Lung (tissue), 11 donors: ENCODE measurements at regions not wholly inside any gene's neighbourhood (a gene's known extent, or its start where the extent isn't known, plus 50 kb on each side); places are given as distances from the start of the nearest gene placed in this dataset.

Source experiments
- ATAC-seq: fragments of 200-7000 bp; cut with Tn5 transposase; one replicate; pipeline ENCODE4 v1.9.1; 2020; ENCODE audit warnings: moderate number of reproducible peaks; ENCODE audit not compliant: insufficient read depth, low FRiP score
- DNase-seq, 3 donors: peaks; one replicate each; pipeline ENCODE4 v3.0.0-alpha.2; 2013 to 2017
- H3K27ac ChIP-seq, 2 donors: one replicate each; pipeline ENCODE4 v1.5.1; 2013; ENCODE audit warnings: mild to moderate bottlenecking in 2 of 2, moderate library complexity in 2 of 2, control low read depth in 1 of 2, inconsistent platforms in 1 of 2, low read depth in 1 of 2, low read length in 1 of 2
- H3K27me3 ChIP-seq, 3 donors: one replicate each; pipeline ENCODE4 v1.5.1; 2013; ENCODE audit warnings: low read length in 2 of 3; ENCODE audit not compliant: control insufficient read depth in 3 of 3, insufficient read depth in 3 of 3
- H3K36me3 ChIP-seq, 4 donors: one replicate each; pipeline ENCODE4 v1.5.1; 2013; ENCODE audit warnings: low read length in 4 of 4, mild to moderate bottlenecking in 1 of 4, moderate library complexity in 1 of 4; ENCODE audit not compliant: control insufficient read depth in 4 of 4, insufficient read depth in 4 of 4
- H3K4me1 ChIP-seq, 5 donors: one replicate each; pipeline ENCODE4 v1.5.1; 2013; ENCODE audit warnings: low read length in 5 of 5, mild to moderate bottlenecking in 2 of 5, moderate library complexity in 1 of 5; ENCODE audit not compliant: control insufficient read depth in 5 of 5, insufficient read depth in 5 of 5
- H3K4me3 ChIP-seq: one replicate; pipeline ENCODE4 v1.5.1; 2013; ENCODE audit warnings: mild to moderate bottlenecking, control low read depth, moderate library complexity
- H3K9ac ChIP-seq, 2 donors: one replicate each; pipeline ENCODE4 v1.5.1; 2013; ENCODE audit warnings: low read length in 2 of 2, control low read depth in 1 of 2; ENCODE audit not compliant: insufficient read depth in 1 of 2
- H3K9me3 ChIP-seq, 4 donors: one replicate each; pipeline ENCODE4 v1.5.1; 2013; ENCODE audit warnings: low read length in 3 of 4, mild to moderate bottlenecking in 1 of 4, moderate library complexity in 1 of 4; ENCODE audit not compliant: control insufficient read depth in 4 of 4, insufficient read depth in 3 of 4
- WGBS, 2 donors: extraction: QIAGEN DNeasy Blood & Tissue Kit; methylation state at CpG; one replicate each; pipeline ENCODE4 v1.1.7; 2013; 5-methylcytosine and 5-hydroxymethylcytosine counted together
- TF ChIP-seq, protein P1 (sequence below): IDR thresholded peaks from 2 replicates; pipeline ENCODE4 v1.5.1; 2012; ENCODE audit warnings: mild to moderate bottlenecking; ENCODE audit errors: control extremely low read depth, extremely low read depth
- donor health status: control.
- donor health status: control.
- donor health status: Bipolar disorder and iron deficiency.
- donor health status: healthy.
- donor health status: DM: yes; HTN: yes; CAD: no.

DNA sequence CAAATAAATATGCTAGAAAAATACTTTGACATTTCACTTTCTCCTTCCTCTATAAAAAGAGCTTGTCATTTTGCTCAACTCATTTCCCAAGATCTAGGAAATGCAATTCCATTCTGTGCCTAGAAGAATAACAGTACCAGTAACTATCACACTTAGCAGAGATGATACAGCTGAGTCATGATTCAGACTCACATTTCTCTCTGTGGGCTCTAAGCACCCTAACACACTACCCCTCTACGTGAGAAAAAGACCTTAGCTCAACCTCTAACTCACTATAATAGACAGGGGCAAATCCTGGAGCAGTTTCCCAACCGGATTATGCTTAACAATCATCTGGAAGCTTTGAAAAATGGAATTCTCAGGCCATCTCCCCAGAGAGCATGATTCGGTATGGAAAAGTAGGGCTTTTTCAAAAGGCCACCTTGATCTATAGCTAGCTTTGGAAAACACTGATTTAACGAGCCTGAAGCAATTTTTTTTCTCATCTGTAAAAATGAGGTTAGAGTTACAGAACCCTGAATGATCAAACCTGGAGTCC, 1312.3 kb upstream of the PIK3C3 start:
- no peaks in the 10 kb centered on the region for H3K36me3 ChIP-seq
- no peak overlapping the region for H3K9ac ChIP-seq
- 77 to 87% methylated on average over 4 of the region's 4 CpGs for WGBS, 2 donors
- H3K4me3 ChIP-seq, result no peak overlapping the region
- ATAC-seq, result no peak
- H3K27ac ChIP-seq, result no peak overlapping the region
- TF ChIP-seq, protein P1, sequence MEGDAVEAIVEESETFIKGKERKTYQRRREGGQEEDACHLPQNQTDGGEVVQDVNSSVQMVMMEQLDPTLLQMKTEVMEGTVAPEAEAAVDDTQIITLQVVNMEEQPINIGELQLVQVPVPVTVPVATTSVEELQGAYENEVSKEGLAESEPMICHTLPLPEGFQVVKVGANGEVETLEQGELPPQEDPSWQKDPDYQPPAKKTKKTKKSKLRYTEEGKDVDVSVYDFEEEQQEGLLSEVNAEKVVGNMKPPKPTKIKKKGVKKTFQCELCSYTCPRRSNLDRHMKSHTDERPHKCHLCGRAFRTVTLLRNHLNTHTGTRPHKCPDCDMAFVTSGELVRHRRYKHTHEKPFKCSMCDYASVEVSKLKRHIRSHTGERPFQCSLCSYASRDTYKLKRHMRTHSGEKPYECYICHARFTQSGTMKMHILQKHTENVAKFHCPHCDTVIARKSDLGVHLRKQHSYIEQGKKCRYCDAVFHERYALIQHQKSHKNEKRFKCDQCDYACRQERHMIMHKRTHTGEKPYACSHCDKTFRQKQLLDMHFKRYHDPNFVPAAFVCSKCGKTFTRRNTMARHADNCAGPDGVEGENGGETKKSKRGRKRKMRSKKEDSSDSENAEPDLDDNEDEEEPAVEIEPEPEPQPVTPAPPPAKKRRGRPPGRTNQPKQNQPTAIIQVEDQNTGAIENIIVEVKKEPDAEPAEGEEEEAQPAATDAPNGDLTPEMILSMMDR, result no peak
- H3K27me3 ChIP-seq, result no peaks in the 10 kb centered on the region
- no peaks in the 10 kb centered on the region for H3K9me3 ChIP-seq
- H3K4me1 ChIP-seq, result no peaks in the 10 kb centered on the region
- DNase-seq, result no peak

DNA sequence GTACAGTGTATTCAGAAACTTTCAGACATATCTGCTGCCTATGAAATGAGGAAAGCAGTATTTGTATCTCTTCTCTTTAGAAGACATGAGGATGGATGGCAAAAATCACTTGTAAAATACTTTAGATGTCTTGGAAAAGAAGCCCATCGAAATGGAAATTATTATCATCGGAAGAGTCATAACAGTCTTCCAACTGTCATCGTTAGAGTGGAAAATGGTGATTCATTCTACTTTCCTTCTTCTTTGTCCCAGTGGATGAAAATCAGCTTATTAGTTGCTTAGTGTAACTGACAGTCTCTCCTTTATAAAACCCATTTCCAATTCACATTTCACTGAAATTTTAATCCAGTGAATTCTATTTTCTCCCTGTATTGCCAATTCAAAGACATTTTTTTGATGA, 1323.7 kb upstream of the PIK3C3 start:
- DNase-seq (no peak), ATAC-seq (no peak)
- Histone ChIP-seq H3K36me3 (no peaks in the 10 kb centered on the region), H3K4me3 (no peak overlapping the region), H3K4me1 (no peaks in the 10 kb centered on the region), H3K9ac (no peak overlapping the region), H3K27ac (no peak overlapping the region), H3K27me3 (no peaks in the 10 kb centered on the region), H3K9me3 (peaks cover 0 to 3% (median 0%) of the 10 kb centered on the region in 4 donors)
- TF ChIP-seq, protein P1, result no peak
- WGBS, 2 donors, result 94 to 96% methylated on average over 3 of the region's 3 CpGs

DNA sequence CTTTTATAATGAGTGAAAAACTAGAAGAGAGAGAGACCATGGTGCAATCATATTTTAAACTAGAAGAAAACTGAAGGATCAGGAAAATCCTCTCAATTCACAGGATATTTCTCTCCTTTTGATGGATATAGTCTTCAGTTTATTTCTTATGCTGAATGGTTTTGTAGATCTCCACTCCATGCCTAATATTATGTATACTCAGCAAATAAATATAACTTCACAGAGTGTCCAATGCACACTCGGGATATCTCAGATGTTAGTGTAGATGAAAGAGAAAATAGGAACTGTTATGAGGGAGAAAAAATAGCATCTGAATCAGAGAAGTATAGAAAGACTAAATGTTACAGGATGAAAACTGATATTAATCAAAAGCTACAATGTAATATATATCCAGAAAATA, 1324.5 kb upstream of the PIK3C3 start:
- H3K9me3 ChIP-seq, result peaks cover 0 to 3% (median 0%) of the 10 kb centered on the region in 4 donors
- H3K4me1 ChIP-seq, result no peaks in the 10 kb centered on the region
- H3K27ac ChIP-seq, result no peak overlapping the region
- ATAC-seq (no peak), DNase-seq (no peak)
- no peak overlapping the region for H3K9ac ChIP-seq
- TF ChIP-seq, protein P1, result no peak
- 89 to 94% methylated on average over 1 of the region's 1 CpG for WGBS, 2 donors
- no peak overlapping the region for H3K4me3 ChIP-seq
- H3K36me3 ChIP-seq, result no peaks in the 10 kb centered on the region
- no peaks in the 10 kb centered on the region for H3K27me3 ChIP-seq

DNA sequence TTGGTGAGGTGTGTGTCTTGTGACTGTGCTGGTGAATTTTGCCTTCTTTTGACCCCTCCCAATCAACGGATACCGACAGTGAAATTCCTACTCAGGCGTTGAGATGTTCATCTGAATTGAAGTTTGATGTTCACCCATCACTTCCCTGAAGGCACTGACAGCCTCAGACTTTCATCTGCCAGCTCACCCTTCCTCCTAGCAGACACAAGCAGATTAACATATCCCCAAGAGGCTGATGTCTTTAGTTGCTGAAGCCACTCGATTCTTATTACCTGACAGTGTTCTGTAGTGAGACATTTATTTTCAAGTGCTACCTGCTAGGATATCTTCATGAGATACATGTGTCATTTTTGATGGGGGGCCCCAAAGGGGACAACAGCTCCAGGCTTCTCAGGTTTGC, 1330.1 kb upstream of the PIK3C3 start:
- 83 to 85% methylated on average over 4 of the region's 4 CpGs for WGBS, 2 donors
- DNase-seq, result no peak
- no peak overlapping the region for H3K4me3 ChIP-seq
- H3K27ac ChIP-seq, result no peak overlapping the region
- H3K27me3 ChIP-seq, result no peaks in the 10 kb centered on the region
- H3K9me3 ChIP-seq, result peaks cover 0 to 3% (median 0%) of the 10 kb centered on the region in 4 donors
- H3K36me3 ChIP-seq, result no peaks in the 10 kb centered on the region
- no peak for ATAC-seq
- TF ChIP-seq, protein P1, result no peak
- H3K9ac ChIP-seq, result no peak overlapping the region
- no peaks in the 10 kb centered on the region for H3K4me1 ChIP-seq
